Lung (tissue), 11 donors: ENCODE measurements at regions not wholly inside any gene's neighbourhood (a gene's known extent, or its start where the extent isn't known, plus 50 kb on each side); places are given as distances from the start of the nearest gene placed in this dataset.

Experiments used
- ATAC-seq: fragments of 200-7000 bp; cut with Tn5 transposase; one replicate; pipeline ENCODE4 v1.9.1; 2020; ENCODE audit warnings: moderate number of reproducible peaks; ENCODE audit not compliant: insufficient read depth, low FRiP score
- DNase-seq, 3 donors: peaks; one replicate each; pipeline ENCODE4 v3.0.0-alpha.2; 2013 to 2017
- H3K27ac ChIP-seq, 2 donors: one replicate each; pipeline ENCODE4 v1.5.1; 2013; ENCODE audit warnings: mild to moderate bottlenecking in 2 of 2, moderate library complexity in 2 of 2, control low read depth in 1 of 2, inconsistent platforms in 1 of 2, low read depth in 1 of 2, low read length in 1 of 2
- H3K27me3 ChIP-seq, 3 donors: one replicate each; pipeline ENCODE4 v1.5.1; 2013; ENCODE audit warnings: low read length in 2 of 3; ENCODE audit not compliant: control insufficient read depth in 3 of 3, insufficient read depth in 3 of 3
- H3K36me3 ChIP-seq, 4 donors: one replicate each; pipeline ENCODE4 v1.5.1; 2013; ENCODE audit warnings: low read length in 4 of 4, mild to moderate bottlenecking in 1 of 4, moderate library complexity in 1 of 4; ENCODE audit not compliant: control insufficient read depth in 4 of 4, insufficient read depth in 4 of 4
- H3K4me1 ChIP-seq, 5 donors: one replicate each; pipeline ENCODE4 v1.5.1; 2013; ENCODE audit warnings: low read length in 5 of 5, mild to moderate bottlenecking in 2 of 5, moderate library complexity in 1 of 5; ENCODE audit not compliant: control insufficient read depth in 5 of 5, insufficient read depth in 5 of 5
- H3K4me3 ChIP-seq: one replicate; pipeline ENCODE4 v1.5.1; 2013; ENCODE audit warnings: mild to moderate bottlenecking, control low read depth, moderate library complexity
- H3K9ac ChIP-seq, 2 donors: one replicate each; pipeline ENCODE4 v1.5.1; 2013; ENCODE audit warnings: low read length in 2 of 2, control low read depth in 1 of 2; ENCODE audit not compliant: insufficient read depth in 1 of 2
- H3K9me3 ChIP-seq, 4 donors: one replicate each; pipeline ENCODE4 v1.5.1; 2013; ENCODE audit warnings: low read length in 3 of 4, mild to moderate bottlenecking in 1 of 4, moderate library complexity in 1 of 4; ENCODE audit not compliant: control insufficient read depth in 4 of 4, insufficient read depth in 3 of 4
- WGBS, 2 donors: extraction: QIAGEN DNeasy Blood & Tissue Kit; methylation state at CpG; one replicate each; pipeline ENCODE4 v1.1.7; 2013; 5-methylcytosine and 5-hydroxymethylcytosine counted together
- TF ChIP-seq, protein P1 (sequence below): IDR thresholded peaks from 2 replicates; pipeline ENCODE4 v1.5.1; 2012; ENCODE audit warnings: mild to moderate bottlenecking; ENCODE audit errors: control extremely low read depth, extremely low read depth
- donor health status: control.
- donor health status: control.
- donor health status: Bipolar disorder and iron deficiency.
- donor health status: healthy.
- donor health status: DM: yes; HTN: yes; CAD: no.

DNA sequence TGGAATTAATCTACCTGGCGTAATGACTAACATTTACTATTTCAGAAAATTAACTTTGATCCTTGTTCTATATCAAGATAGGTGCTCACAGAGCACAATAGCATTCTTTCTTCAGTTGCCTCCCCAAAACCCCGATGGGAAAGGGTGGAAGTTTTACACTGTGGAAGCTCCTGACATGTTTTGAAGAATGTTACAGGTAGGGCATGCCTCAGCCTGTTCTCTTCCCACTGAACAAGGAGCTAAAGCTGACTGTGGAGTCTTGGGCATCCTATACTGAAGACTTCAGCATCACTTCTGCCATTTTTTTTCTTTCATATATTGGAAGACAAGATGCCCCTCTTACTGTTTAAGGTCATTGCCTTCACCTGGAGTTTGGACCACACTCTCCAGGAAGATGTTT lies 211.2 kb downstream of the SPP2 start:
- no peak overlapping the region for H3K4me3 ChIP-seq
- 86% methylated on average over 2 of the region's 2 CpGs for WGBS, 2 donors
- H3K9ac ChIP-seq = no peak overlapping the region
- H3K4me1 ChIP-seq = no peaks in the 10 kb centered on the region
- ATAC-seq (no peak), DNase-seq (no peak)
- H3K9me3 ChIP-seq = no peaks in the 10 kb centered on the region
- TF ChIP-seq, protein P1, sequence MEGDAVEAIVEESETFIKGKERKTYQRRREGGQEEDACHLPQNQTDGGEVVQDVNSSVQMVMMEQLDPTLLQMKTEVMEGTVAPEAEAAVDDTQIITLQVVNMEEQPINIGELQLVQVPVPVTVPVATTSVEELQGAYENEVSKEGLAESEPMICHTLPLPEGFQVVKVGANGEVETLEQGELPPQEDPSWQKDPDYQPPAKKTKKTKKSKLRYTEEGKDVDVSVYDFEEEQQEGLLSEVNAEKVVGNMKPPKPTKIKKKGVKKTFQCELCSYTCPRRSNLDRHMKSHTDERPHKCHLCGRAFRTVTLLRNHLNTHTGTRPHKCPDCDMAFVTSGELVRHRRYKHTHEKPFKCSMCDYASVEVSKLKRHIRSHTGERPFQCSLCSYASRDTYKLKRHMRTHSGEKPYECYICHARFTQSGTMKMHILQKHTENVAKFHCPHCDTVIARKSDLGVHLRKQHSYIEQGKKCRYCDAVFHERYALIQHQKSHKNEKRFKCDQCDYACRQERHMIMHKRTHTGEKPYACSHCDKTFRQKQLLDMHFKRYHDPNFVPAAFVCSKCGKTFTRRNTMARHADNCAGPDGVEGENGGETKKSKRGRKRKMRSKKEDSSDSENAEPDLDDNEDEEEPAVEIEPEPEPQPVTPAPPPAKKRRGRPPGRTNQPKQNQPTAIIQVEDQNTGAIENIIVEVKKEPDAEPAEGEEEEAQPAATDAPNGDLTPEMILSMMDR = no peak
- no peaks in the 10 kb centered on the region for H3K36me3 ChIP-seq
- H3K27ac ChIP-seq = no peak overlapping the region
- H3K27me3 ChIP-seq = peaks cover 0 to 2% (median 0%) of the 10 kb centered on the region in 3 donors

DNA sequence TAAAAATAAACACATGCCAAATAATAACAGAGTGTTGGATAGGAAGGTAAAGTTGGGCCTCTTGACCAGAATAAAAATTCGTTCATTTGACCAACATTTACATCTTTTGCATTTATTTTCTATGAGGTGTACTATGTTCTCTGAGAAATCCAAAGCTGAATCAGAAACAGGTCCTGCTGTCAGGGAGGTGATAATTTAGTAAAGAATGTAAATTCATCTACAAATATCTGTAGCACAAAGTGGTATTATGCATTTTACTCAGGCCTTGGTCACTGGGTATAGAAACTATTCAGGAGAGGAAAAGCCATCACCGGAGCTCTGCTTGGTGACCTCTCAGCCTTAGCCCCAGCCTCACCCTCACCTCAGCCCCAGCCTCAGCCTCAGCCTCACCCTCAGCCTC lies 208.9 kb downstream of the SPP2 start:
- H3K27me3 ChIP-seq = peaks cover 0 to 2% (median 0%) of the 10 kb centered on the region in 3 donors
- H3K9me3 ChIP-seq = no peaks in the 10 kb centered on the region
- H3K4me3 ChIP-seq = no peak overlapping the region
- H3K27ac ChIP-seq = no peak overlapping the region
- no peak overlapping the region for H3K9ac ChIP-seq
- no peak for DNase-seq
- WGBS, 2 donors = 86 to 93% methylated on average over 2 of the region's 2 CpGs
- no peak for ATAC-seq
- H3K36me3 ChIP-seq = no peaks in the 10 kb centered on the region
- H3K4me1 ChIP-seq = peaks cover 0 to 3% (median 0%) of the 10 kb centered on the region in 5 donors
- TF ChIP-seq, protein P1 = no peak

DNA sequence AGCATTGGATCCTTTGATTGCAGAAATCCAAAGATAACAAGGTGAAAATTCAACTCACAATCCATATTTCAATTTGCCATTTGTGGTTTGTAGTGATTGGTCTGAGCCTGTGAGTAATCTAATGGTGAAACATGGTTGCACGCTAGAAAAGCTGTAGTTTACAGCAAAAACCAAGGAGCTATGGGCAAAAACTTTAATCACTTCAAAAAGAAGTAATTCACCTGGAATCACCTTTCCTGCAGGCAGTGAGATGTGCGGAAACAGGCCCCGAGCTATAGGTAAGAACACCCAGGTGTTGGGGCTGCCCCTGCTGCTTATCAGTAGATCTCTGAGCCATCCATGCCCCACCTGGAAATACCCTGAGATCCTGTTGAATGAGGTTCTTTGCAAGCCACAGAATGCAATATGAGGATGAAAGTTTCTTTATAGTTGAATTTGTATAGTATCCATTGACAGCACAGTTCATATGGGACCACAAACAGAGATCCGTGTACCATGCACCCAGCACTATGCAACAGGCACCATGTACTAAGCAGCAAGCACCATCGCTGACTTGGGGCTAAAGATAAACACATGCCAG lies 208.2 kb downstream of the SPP2 start:
- no peaks in the 10 kb centered on the region for H3K36me3 ChIP-seq
- WGBS, 2 donors = 92 to 95% methylated on average over 5 of the region's 5 CpGs
- no peak overlapping the region for H3K9ac ChIP-seq
- no peak overlapping the region for H3K4me3 ChIP-seq
- peaks cover 0 to 2% (median 0%) of the 10 kb centered on the region in 3 donors for H3K27me3 ChIP-seq
- no peak overlapping the region for H3K27ac ChIP-seq
- H3K9me3 ChIP-seq = no peaks in the 10 kb centered on the region
- no peak for ATAC-seq
- DNase-seq = no peak
- peaks cover 0 to 3% (median 0%) of the 10 kb centered on the region in 5 donors for H3K4me1 ChIP-seq
- TF ChIP-seq, protein P1 = no peak
